ENCODE measurements at regions not wholly inside any gene's neighbourhood (a gene's known extent, or its start where the extent isn't known, plus 50 kb on each side); places are given as distances from the start of the nearest gene placed in this dataset.
"Not testable (repeated sequence)": the region's sequence is repeated elsewhere in the genome, so short reads cannot be mapped to it uniquely, and the experiment has no call there.

GRCh38 chr16:24624102-24624501 is 84.7 kb downstream of the RBBP6 start:
- DNase-seq: no peak

- DNase-seq: no peak
These were observed 86.9 kb downstream of the RBBP6 start for GRCh38 chr16:24626256-24626655.

GRCh38 chr16:24634919-24635318 is 94.5 kb upstream of the TNRC6A start:
- DNase-seq: no peak

- peak; percentile 69 for DNase-seq
These were observed 93.4 kb upstream of the TNRC6A start for GRCh38 chr16:24635900-24636610.

GRCh38 chr16:24639769-24640168 is 89.7 kb upstream of the TNRC6A start:
- no peak for DNase-seq

- DNase-seq: no peak
These were observed 86.0 kb upstream of the TNRC6A start for GRCh38 chr16:24643489-24643888.

GRCh38 chr16:24645739-24646645 is 83.5 kb upstream of the TNRC6A start:
- no peak for DNase-seq

GRCh38 chr16:24646646-24646995 is 82.8 kb upstream of the TNRC6A start:
- no peak for DNase-seq

- no peak for DNase-seq
These were observed 77.2 kb upstream of the TNRC6A start for GRCh38 chr16:24652209-24652712.

GRCh38 chr16:24652803-24653202 is 76.6 kb upstream of the TNRC6A start:
- no peak for DNase-seq

- no peak for DNase-seq
These were observed 75.7 kb upstream of the TNRC6A start for GRCh38 chr16:24653725-24654124.

- DNase-seq: not testable (repeated sequence)
These were observed 63.5 kb upstream of the TNRC6A start for GRCh38 chr16:24665942-24666341.

- no peak for DNase-seq
These were observed 62.1 kb upstream of the TNRC6A start for GRCh38 chr16:24667244-24667764.

- DNase-seq: no peak
These were observed 60.9 kb upstream of the TNRC6A start for GRCh38 chr16:24668481-24669061.

GRCh38 chr16:24670623-24671454 is 58.6 kb upstream of the TNRC6A start:
- no peak for DNase-seq

GRCh38 chr16:24671455-24671954 is 57.9 kb upstream of the TNRC6A start:
- DNase-seq: no peak

- no peak for DNase-seq
These were observed 56.3 kb upstream of the TNRC6A start for GRCh38 chr16:24673155-24673554.

GRCh38 chr16:24674877-24675276 is 54.6 kb upstream of the TNRC6A start:
- no peak for DNase-seq

- DNase-seq: no peak
These were observed 52.1 kb upstream of the TNRC6A start for GRCh38 chr16:24677388-24677787.

All from hindlimb muscle (tissue), 1 donor.